ENCODE measurements at regions not wholly inside any gene's neighbourhood (a gene's known extent, or its start where the extent isn't known, plus 50 kb on each side); places are given as distances from the start of the nearest gene placed in this dataset.

DNA sequence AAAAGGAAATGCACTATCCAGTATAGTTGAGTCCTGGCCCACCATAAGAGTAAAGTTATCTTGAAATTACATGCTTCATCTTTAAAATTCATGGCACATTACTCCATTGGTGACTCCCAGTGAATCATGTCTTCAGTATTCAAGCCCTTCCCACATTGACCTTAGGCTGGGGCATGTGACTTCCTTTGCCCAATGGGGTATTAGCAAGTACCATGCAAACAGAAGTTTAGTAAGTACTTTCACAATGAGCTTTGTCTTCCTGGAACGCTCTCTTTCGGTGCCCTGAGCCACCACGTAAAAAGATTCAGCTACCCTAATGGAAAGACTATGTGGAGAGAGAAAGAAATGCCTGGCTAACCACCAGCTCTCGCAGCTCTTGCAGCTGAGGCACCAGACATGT lies 235.4 kb downstream of the HNRNPD start:
- Mint-ChIP-seq H3K27ac (ENCODE audit: low read depth, unreplicated experiment) (no peak overlapping the region), H3K4me3 (ENCODE audit: unreplicated experiment) (no peak overlapping the region), H3K4me1 (ENCODE audit: insufficient read depth, unreplicated experiment) (no peaks in the 10 kb centered on the region), H3K9me3 (ENCODE audit: unreplicated experiment) (no peaks in the 10 kb centered on the region), H3K27me3 (ENCODE audit: insufficient read depth, unreplicated experiment) (no peaks in the 10 kb centered on the region), H3K36me3 (ENCODE audit: insufficient read depth, unreplicated experiment) (no peaks in the 10 kb centered on the region)
- peak; percentile 9 for DNase-seq (ENCODE audit: unreplicated experiment)
- ChIA-PET POLR2A (interaction anchor here (0.6 kb wide), 1 partner anchor 262 kb away, joined by 3 read pairs; no protein-coding TSS in a partner anchor), CTCF (interaction anchor here (1.2 to 1.3 kb wide), 3 partner anchors 9 to 756 kb away, joined by 3 read pairs; no protein-coding TSS in a partner anchor)
- BruUV-seq (replicated peaks) = no TSS peak
- TF ChIP-seq, protein P1, sequence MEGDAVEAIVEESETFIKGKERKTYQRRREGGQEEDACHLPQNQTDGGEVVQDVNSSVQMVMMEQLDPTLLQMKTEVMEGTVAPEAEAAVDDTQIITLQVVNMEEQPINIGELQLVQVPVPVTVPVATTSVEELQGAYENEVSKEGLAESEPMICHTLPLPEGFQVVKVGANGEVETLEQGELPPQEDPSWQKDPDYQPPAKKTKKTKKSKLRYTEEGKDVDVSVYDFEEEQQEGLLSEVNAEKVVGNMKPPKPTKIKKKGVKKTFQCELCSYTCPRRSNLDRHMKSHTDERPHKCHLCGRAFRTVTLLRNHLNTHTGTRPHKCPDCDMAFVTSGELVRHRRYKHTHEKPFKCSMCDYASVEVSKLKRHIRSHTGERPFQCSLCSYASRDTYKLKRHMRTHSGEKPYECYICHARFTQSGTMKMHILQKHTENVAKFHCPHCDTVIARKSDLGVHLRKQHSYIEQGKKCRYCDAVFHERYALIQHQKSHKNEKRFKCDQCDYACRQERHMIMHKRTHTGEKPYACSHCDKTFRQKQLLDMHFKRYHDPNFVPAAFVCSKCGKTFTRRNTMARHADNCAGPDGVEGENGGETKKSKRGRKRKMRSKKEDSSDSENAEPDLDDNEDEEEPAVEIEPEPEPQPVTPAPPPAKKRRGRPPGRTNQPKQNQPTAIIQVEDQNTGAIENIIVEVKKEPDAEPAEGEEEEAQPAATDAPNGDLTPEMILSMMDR (IDR thresholded peaks at IDR 0.05; ENCODE audit: unreplicated experiment) = no peak
- intact Hi-C loops (cut with micrococcal nuclease) = no loop called here

DNA sequence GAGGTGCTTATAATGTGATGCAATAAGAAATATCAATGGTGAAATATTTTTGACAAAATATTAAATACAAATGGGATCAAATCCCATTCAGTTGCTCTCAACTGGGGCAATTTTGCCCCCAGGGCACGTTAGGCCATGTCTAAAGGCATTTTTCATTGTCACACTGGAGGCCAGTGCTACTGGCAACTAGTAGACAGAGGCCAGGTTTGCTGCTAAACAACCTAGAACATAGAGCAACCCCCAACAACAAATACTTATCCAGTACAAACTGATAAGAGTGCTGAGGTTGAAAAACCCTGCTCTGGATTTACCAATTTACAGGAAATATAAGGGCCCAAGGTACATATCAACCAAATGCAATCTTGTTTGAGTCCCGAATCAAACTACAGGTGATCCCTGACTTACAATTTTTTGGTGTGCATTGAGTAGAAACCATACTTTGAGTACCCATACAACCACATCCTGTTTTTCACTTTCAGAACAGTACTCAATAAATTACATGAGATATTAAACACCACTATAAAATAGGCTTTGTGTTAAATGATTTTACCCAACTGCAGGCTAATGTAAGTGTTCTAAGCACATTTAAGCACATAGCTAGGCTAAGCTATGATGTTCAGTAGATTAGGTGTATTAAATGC lies 237.5 kb downstream of the HNRNPD start:
- Mint-ChIP-seq H3K27ac (ENCODE audit: low read depth, unreplicated experiment) (no peak overlapping the region), H3K4me1 (ENCODE audit: insufficient read depth, unreplicated experiment) (no peaks in the 10 kb centered on the region), H3K27me3 (ENCODE audit: insufficient read depth, unreplicated experiment) (no peaks in the 10 kb centered on the region), H3K4me3 (ENCODE audit: unreplicated experiment) (no peak overlapping the region), H3K9me3 (ENCODE audit: unreplicated experiment) (no peaks in the 10 kb centered on the region), H3K36me3 (ENCODE audit: insufficient read depth, unreplicated experiment) (no peaks in the 10 kb centered on the region)
- ChIA-PET CTCF (no interaction called here), POLR2A (no interaction called here)
- TF ChIP-seq, protein P1 (IDR thresholded peaks at IDR 0.05; ENCODE audit: unreplicated experiment) = no peak
- BruUV-seq (replicated peaks) = no TSS peak
- intact Hi-C loops (cut with micrococcal nuclease) = no loop called here
- DNase-seq (ENCODE audit: unreplicated experiment) = no peak

DNA sequence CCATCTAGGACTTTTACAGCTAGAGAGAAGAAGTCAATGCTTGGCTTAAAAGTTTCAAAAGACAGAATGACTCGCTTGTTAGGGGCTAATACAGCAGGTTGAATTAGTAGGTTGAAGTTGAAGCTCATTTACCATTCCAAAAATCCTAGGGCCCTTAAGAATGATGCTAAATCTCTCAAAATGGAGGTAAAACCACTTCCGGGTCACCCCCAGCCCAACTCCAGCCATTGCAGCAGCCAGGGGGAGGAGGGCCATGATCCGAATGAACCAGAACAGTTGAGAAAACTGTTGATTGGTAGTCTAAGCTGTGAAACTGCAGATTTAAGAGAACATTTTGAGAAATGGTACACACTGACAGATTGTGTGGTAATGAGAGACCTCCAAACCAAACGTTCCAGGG lies 245.4 kb downstream of the HNRNPD start:
- Mint-ChIP-seq H3K36me3 (ENCODE audit: insufficient read depth, unreplicated experiment) (no peaks in the 10 kb centered on the region), H3K27ac (ENCODE audit: low read depth, unreplicated experiment) (no peak overlapping the region), H3K9me3 (ENCODE audit: unreplicated experiment) (no peaks in the 10 kb centered on the region), H3K27me3 (ENCODE audit: insufficient read depth, unreplicated experiment) (no peaks in the 10 kb centered on the region), H3K4me1 (ENCODE audit: insufficient read depth, unreplicated experiment) (no peaks in the 10 kb centered on the region), H3K4me3 (ENCODE audit: unreplicated experiment) (no peak overlapping the region)
- intact Hi-C loops (cut with micrococcal nuclease) = no loop called here
- no TSS peak for BruUV-seq (replicated peaks)
- ChIA-PET CTCF (no interaction called here), POLR2A (no interaction called here)
- DNase-seq (ENCODE audit: unreplicated experiment) = no peak
- TF ChIP-seq, protein P1 (IDR thresholded peaks at IDR 0.05; ENCODE audit: unreplicated experiment) = no peak

DNA sequence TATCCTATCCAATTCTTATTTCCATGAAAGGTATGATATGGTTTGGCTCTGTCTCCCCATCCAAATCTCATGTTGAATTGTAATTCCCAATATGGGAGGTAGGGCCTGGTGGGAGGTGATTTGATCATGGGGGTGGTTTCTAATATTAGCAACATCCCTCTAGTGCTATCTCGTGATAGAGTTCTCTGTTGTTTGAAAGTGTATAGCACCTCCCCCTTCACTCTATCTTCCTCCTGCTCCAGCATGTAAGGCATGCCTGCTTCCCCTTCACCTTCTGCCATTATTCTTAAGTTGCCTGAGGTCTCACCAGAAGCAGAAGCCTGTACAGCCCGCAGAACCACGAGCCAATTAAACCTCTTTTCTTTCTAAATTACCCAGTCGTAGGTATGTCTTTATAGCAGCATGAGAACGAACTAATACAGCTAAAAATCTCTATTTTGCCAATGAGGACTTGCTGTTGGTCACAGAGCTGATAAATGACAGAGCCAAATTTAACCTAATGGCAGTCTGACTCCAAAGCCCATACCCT lies 247.2 kb downstream of the HNRNPD start:
- CTCF ChIA-PET = interaction anchor here (0.7 kb wide), 1 partner anchor 255 kb away, joined by 3 read pairs; no protein-coding TSS in a partner anchor
- intact Hi-C loops (cut with micrococcal nuclease) = no loop called here
- H3K27me3 Mint-ChIP-seq (ENCODE audit: insufficient read depth, unreplicated experiment) = no peaks in the 10 kb centered on the region

More for the DNA sequence above, 247.2 kb downstream of the HNRNPD start:
- POLR2A ChIA-PET = no interaction called here
- no TSS peak for BruUV-seq (replicated peaks)
- Mint-ChIP-seq H3K4me3 (ENCODE audit: unreplicated experiment) (no peak overlapping the region), H3K36me3 (ENCODE audit: insufficient read depth, unreplicated experiment) (no peaks in the 10 kb centered on the region), H3K27ac (ENCODE audit: low read depth, unreplicated experiment) (no peak overlapping the region), H3K9me3 (ENCODE audit: unreplicated experiment) (no peaks in the 10 kb centered on the region), H3K4me1 (ENCODE audit: insufficient read depth, unreplicated experiment) (no peaks in the 10 kb centered on the region)
- TF ChIP-seq, protein P1 (IDR thresholded peaks at IDR 0.05; ENCODE audit: unreplicated experiment) = no peak
- DNase-seq (ENCODE audit: unreplicated experiment) = no peak
